22Rv1 (cell line): ENCODE measurements at regions not wholly inside any gene's neighbourhood (a gene's known extent, or its start where the extent isn't known, plus 50 kb on each side); places are given as distances from the start of the nearest gene placed in this dataset.
"Not testable (repeated sequence)": the region's sequence is repeated elsewhere in the genome, so short reads cannot be mapped to it uniquely, and the experiment has no call there.

Experiments
- ZFX ChIP-seq: fragments of 450-650 bp; IDR thresholded peaks from 2 replicates; pipeline ENCODE4 v1.6.1; 2017; ENCODE audit warnings: antibody characterized with exemption, borderline replicate concordance
- TF ChIP-seq, protein P1 (sequence below): fragments of 450-650 bp; IDR thresholded peaks from 2 replicates; pipeline ENCODE4 v1.5.1; 2017; ENCODE audit warnings: mild to moderate bottlenecking

DNA sequence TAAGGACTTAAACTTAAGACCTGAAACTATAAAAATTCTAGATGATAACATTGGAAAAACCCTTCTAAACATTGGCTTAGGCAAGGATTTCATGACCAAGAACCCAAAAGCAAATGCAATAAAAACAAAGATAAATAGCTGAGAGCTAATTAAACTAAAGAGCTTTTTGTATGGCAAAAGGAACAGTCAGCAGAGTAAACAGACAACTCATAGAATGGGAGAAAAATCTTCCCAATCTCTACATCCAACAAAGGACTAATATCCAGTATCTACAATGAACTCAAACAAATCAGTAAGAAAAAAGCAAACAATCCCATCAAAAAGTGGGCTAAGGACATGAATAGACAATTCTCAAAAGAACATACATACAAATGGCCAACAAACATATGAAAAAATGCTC lies 316.1 kb downstream of the HGF start:
- TF ChIP-seq, protein P1, sequence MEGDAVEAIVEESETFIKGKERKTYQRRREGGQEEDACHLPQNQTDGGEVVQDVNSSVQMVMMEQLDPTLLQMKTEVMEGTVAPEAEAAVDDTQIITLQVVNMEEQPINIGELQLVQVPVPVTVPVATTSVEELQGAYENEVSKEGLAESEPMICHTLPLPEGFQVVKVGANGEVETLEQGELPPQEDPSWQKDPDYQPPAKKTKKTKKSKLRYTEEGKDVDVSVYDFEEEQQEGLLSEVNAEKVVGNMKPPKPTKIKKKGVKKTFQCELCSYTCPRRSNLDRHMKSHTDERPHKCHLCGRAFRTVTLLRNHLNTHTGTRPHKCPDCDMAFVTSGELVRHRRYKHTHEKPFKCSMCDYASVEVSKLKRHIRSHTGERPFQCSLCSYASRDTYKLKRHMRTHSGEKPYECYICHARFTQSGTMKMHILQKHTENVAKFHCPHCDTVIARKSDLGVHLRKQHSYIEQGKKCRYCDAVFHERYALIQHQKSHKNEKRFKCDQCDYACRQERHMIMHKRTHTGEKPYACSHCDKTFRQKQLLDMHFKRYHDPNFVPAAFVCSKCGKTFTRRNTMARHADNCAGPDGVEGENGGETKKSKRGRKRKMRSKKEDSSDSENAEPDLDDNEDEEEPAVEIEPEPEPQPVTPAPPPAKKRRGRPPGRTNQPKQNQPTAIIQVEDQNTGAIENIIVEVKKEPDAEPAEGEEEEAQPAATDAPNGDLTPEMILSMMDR, result not testable (repeated sequence)
- TF ChIP-seq ZFX, result not testable (repeated sequence)
